Gastroesophageal sphincter (tissue), 4 donors: ENCODE measurements at regions not wholly inside any gene's neighbourhood (a gene's known extent, or its start where the extent isn't known, plus 50 kb on each side); places are given as distances from the start of the nearest gene placed in this dataset.

ENCODE experiments used
- ATAC-seq: fragments of 150-250 bp; one replicate; pipeline ENCODE4 v1.9.1; 2016; ENCODE audit warnings: mild to moderate bottlenecking, moderate library complexity
- H3K27ac ChIP-seq, 4 donors: fragments of 200-600 bp; sonication (generic) in 3 of 4; 1 replicate in 3 of 4; 2 replicates in 1 of 4; pipeline ENCODE4 v1.5.1; 2016 to 2019
- H3K27me3 ChIP-seq: fragments of 200-600 bp; sonication (generic); one replicate; pipeline ENCODE4 v1.5.1; 2019
- H3K36me3 ChIP-seq, 2 donors: fragments of 200-600 bp; sonication (generic); one replicate each; pipeline ENCODE4 v1.5.1; 2019; ENCODE audit warnings: control low read depth in 1 of 2
- H3K4me1 ChIP-seq, 3 donors: fragments of 200-600 bp; sonication (generic); 1 replicate in 2 of 3; 2 replicates in 1 of 3; pipeline ENCODE4 v1.5.1; 2016 to 2019; ENCODE audit warnings: control low read depth in 2 of 3
- H3K4me3 ChIP-seq, 2 donors: fragments of 200-600 bp; sonication (generic); one replicate each; pipeline ENCODE4 v1.5.1; 2019; ENCODE audit warnings: mild to moderate bottlenecking in 1 of 2, moderate library complexity in 1 of 2
- H3K9me3 ChIP-seq, 3 donors: fragments of 200-600 bp; sonication (generic); one replicate each; pipeline ENCODE4 v1.5.1; 2017 to 2019; ENCODE audit warnings: control low read depth in 2 of 3
- EP300 ChIP-seq: sonication (generic); formaldehyde crosslinking; IDR thresholded peaks from one replicate; pipeline ENCODE4 v1.6.1; 2017; ENCODE audit warnings: antibody characterized with exemption, mild to moderate bottlenecking
- POLR2A ChIP-seq, 2 donors: fragments of 450-650 bp; IDR thresholded peaks; one replicate each; pipeline ENCODE4 v1.6.1; 2017; ENCODE audit warnings: antibody characterized with exemption in 2 of 2, mild to moderate bottlenecking in 2 of 2, moderate library complexity in 1 of 2
- POLR2AphosphoS5 ChIP-seq: sonication (generic); formaldehyde crosslinking; IDR thresholded peaks from one replicate; pipeline ENCODE4 v1.6.1; 2017; ENCODE audit warnings: antibody characterized with exemption
- WGBS, 2 donors: methylation state at CpG; one replicate each; pipeline ENCODE4 v1.1.5; 2018; ENCODE audit warnings: low coverage in 1 of 2; 5-methylcytosine and 5-hydroxymethylcytosine counted together
- TF ChIP-seq, protein P1 (sequence below), 4 experiments: fragments of 200-600 bp in 2 of 4; fragments of 450-650 bp in 2 of 4; sonication (generic) in 1 of 4; IDR thresholded peaks; one replicate each; pipeline ENCODE4 v1.5.1; 2017 to 2019; ENCODE audit warnings: antibody characterized with exemption in 4 of 4, mild to moderate bottlenecking in 2 of 4, moderate library complexity in 2 of 4

DNA sequence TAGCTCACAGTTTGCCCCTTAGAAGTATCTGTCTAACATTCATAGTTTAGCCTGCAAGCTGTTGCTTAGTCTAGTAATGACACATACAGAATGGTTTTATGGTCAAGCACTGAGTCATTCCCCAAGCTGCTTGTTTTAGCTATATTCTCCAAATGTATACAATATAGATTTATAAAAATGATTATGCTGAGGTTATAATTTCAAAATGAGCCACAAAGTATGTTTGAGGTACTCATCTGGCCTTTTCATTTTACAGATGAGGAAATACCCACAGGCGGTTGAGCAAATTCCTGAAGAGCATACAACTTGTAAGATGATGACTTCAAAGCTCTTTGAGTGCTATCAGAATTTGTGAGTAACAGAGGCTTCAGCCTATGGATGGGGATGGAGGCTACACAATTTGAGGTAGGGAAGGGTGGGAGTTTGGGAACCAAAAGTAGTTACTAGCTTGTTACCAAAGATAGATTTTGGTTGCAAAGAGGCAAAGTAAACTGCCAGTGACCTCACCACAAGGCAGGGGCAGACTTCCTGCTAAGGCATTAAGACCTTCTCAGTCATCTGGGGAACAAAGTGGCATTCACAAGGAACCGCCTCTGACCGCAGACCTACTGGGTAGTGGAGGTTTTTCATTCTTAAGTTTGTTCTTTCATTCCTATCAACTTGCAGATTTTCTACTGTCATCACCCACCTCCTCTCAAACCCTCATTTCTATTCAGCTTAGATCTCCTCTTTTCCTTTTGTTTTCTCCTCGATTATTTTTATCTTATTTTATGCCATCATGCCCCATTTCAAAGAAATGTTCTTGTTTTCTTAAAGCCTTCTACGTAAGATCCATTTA is 257.2 kb upstream of the NECTIN3 start:
- Histone ChIP-seq H3K9me3 (no peaks in the 10 kb centered on the region), H3K27me3 (no peaks in the 10 kb centered on the region), H3K4me3 (no peak overlapping the region), H3K27ac (no peak overlapping the region), H3K4me1 (no peaks in the 10 kb centered on the region), H3K36me3 (no peaks in the 10 kb centered on the region)
- TF ChIP-seq POLR2A (IDR thresholded peaks at IDR 0.05) = no peak
- TF ChIP-seq, protein P1, sequence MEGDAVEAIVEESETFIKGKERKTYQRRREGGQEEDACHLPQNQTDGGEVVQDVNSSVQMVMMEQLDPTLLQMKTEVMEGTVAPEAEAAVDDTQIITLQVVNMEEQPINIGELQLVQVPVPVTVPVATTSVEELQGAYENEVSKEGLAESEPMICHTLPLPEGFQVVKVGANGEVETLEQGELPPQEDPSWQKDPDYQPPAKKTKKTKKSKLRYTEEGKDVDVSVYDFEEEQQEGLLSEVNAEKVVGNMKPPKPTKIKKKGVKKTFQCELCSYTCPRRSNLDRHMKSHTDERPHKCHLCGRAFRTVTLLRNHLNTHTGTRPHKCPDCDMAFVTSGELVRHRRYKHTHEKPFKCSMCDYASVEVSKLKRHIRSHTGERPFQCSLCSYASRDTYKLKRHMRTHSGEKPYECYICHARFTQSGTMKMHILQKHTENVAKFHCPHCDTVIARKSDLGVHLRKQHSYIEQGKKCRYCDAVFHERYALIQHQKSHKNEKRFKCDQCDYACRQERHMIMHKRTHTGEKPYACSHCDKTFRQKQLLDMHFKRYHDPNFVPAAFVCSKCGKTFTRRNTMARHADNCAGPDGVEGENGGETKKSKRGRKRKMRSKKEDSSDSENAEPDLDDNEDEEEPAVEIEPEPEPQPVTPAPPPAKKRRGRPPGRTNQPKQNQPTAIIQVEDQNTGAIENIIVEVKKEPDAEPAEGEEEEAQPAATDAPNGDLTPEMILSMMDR (IDR thresholded peaks at IDR 0.05) = no peak
- TF ChIP-seq EP300 = no peak
- TF ChIP-seq POLR2AphosphoS5 = no peak
- ATAC-seq = no peak
- WGBS, 2 donors = 60 to 93% methylated on average over 5 of the region's 5 CpGs

DNA sequence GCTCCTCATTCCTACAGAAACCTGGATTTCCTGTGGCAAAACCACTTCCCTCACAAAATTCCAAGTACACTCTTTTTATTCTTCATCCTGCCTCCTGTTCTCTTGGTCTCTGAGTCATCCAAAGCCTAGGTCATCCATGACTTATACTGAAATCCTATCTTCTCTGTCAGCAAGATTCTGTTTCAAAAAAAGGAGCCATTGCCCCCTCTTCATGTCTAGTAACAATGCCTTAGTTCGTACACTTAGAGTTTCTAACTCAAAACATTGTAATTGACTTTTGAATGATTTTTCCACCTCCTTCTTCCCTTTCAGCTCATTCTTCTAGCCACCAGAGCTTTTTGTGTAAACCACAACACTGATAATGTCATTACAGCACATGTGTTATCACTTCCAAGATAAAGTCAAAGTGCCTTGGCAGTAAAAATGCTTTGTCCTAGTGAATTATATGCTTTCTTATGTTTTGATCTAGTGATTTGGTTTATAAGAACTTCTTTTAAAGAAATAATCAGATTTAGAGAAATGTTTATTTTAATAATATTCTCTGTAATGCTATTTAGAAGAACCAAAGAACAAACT is 256.5 kb upstream of the NECTIN3 start:
- no peak for ATAC-seq
- no peak for TF ChIP-seq EP300
- TF ChIP-seq, protein P1 (IDR thresholded peaks at IDR 0.05) = no peak
- no peak for TF ChIP-seq POLR2AphosphoS5
- no peak for TF ChIP-seq POLR2A (IDR thresholded peaks at IDR 0.05)
- Histone ChIP-seq H3K27me3 (no peaks in the 10 kb centered on the region), H3K4me3 (no peak overlapping the region), H3K27ac (no peak overlapping the region), H3K4me1 (no peaks in the 10 kb centered on the region), H3K9me3 (no peaks in the 10 kb centered on the region), H3K36me3 (no peaks in the 10 kb centered on the region)
- 7 to 43% methylated on average over 1 of the region's 1 CpG for WGBS, 2 donors

DNA sequence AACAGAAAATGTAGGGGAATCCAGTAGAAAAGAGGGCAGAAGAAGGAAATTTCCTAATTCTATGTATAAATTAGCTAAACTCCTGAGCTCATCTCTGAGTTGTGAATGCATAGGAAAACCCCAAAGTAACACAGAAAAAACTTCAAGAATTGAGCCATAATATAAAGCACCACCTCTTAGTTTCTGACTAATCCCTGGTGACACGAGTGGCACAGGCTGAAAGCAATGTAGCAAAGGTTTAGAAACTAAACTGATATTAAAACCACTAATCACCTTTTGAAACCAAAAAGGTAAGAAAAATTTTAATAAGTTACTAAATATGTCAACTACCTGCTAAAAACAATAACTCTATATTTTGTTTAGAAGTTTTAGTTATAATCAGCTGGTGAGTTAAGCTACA is 255.6 kb upstream of the NECTIN3 start:
- no peaks in the 10 kb centered on the region for H3K4me1 ChIP-seq
- TF ChIP-seq POLR2AphosphoS5 (no peak), EP300 (no peak), POLR2A (IDR thresholded peaks at IDR 0.05) (no peak)
- TF ChIP-seq, protein P1 (IDR thresholded peaks at IDR 0.05) = no peak
- ATAC-seq = no peak
- H3K9me3 ChIP-seq = no peaks in the 10 kb centered on the region
- 89 to 100% methylated on average over 1 of the region's 1 CpG for WGBS, 2 donors
- no peaks in the 10 kb centered on the region for H3K36me3 ChIP-seq
- H3K27me3 ChIP-seq = no peaks in the 10 kb centered on the region
- H3K4me3 ChIP-seq = no peak overlapping the region
- no peak overlapping the region for H3K27ac ChIP-seq

DNA sequence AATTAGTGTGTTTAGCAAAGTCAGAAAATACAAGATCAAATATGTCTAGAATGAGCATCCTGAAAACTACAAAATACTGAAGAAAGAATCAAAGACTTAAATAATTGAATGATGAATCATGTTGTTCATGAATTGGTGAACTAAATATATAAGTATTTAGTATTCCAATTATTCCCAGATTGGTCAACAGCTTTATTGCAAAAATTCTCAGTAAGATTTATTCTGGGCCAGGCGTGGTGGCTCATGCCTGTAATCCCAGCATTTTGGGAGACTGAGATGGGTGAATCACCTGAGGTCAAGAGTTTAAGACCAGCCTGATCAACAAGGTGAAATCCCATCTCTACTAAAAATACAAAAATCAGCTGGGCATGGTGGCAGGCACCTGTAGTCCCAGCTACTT is 250.0 kb upstream of the NECTIN3 start:
- no peaks in the 10 kb centered on the region for H3K36me3 ChIP-seq
- no peak for TF ChIP-seq POLR2A (IDR thresholded peaks at IDR 0.05)
- no peak for TF ChIP-seq EP300
- TF ChIP-seq, protein P1 (IDR thresholded peaks at IDR 0.05) = no peak
- no peak for TF ChIP-seq POLR2AphosphoS5
- no peak overlapping the region for H3K4me3 ChIP-seq
- WGBS, 2 donors = 83 to 93% methylated on average over 1 of the region's 1 CpG
- H3K27ac ChIP-seq = no peak overlapping the region
- H3K27me3 ChIP-seq = no peaks in the 10 kb centered on the region
- H3K4me1 ChIP-seq = no peaks in the 10 kb centered on the region
- no peaks in the 10 kb centered on the region for H3K9me3 ChIP-seq
- no peak for ATAC-seq

DNA sequence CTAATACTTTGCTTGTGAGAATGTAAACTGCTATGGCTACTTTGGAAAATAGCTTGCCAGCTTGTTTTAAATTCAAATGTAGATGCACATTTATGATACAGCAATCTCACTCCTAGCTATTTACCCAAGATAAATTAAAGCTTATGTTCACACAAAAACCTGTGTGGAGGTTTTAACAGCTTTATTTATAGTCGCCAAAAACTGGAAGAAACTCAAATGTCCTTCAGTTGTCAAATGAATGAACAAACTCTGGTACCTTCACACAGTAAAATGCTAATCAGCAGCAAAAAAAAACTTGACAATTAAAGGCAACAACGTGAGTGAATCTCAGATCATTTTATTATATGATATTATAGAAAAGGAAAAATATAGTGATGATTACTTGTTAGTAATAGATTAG is 248.6 kb upstream of the NECTIN3 start:
- ATAC-seq = no peak
- Histone ChIP-seq H3K36me3 (no peaks in the 10 kb centered on the region), H3K4me1 (no peaks in the 10 kb centered on the region), H3K9me3 (no peaks in the 10 kb centered on the region), H3K27me3 (no peaks in the 10 kb centered on the region), H3K27ac (no peak overlapping the region), H3K4me3 (no peak overlapping the region)
- 44 to 68% methylated on average over 2 of the region's 2 CpGs for WGBS, 2 donors
- no peak for TF ChIP-seq EP300
- no peak for TF ChIP-seq POLR2AphosphoS5
- TF ChIP-seq, protein P1 (IDR thresholded peaks at IDR 0.05) = no peak
- no peak for TF ChIP-seq POLR2A (IDR thresholded peaks at IDR 0.05)
